Stomach smooth muscle (tissue), 2 donors: ENCODE measurements at regions not wholly inside any gene's neighbourhood (a gene's known extent, or its start where the extent isn't known, plus 50 kb on each side); places are given as distances from the start of the nearest gene placed in this dataset.

Experiments
- H3K27ac ChIP-seq: one replicate; pipeline ENCODE4 v1.7.0; 2013; ENCODE audit warnings: mild to moderate bottlenecking, low read length, inconsistent platforms
- H3K27me3 ChIP-seq, 2 donors: one replicate each; pipeline ENCODE4 v1.7.0; 2013; ENCODE audit warnings: low read length in 2 of 2; ENCODE audit not compliant: insufficient read depth in 2 of 2, control insufficient read depth in 1 of 2
- H3K36me3 ChIP-seq, 2 donors: one replicate each; pipeline ENCODE4 v1.7.0; 2013; ENCODE audit warnings: low read length in 2 of 2; ENCODE audit not compliant: control insufficient read depth in 2 of 2, insufficient read depth in 2 of 2
- H3K4me1 ChIP-seq: one replicate; pipeline ENCODE4 v1.7.0; 2013; ENCODE audit warnings: low read length; ENCODE audit not compliant: control insufficient read depth, insufficient read depth
- H3K4me3 ChIP-seq, 2 donors: one replicate each; pipeline ENCODE4 v1.7.0; 2013; ENCODE audit warnings: low read length in 2 of 2
- H3K9ac ChIP-seq, 2 donors: one replicate each; pipeline ENCODE4 v1.7.0; 2013; ENCODE audit warnings: low read length in 2 of 2, mild to moderate bottlenecking in 1 of 2
- H3K9me3 ChIP-seq, 2 donors: one replicate each; pipeline ENCODE4 v1.7.0; 2013; ENCODE audit warnings: low read length in 2 of 2; ENCODE audit not compliant: control insufficient read depth in 2 of 2
- donor health status: healthy.
- donor health status: Pancreatic carcinoma.

DNA sequence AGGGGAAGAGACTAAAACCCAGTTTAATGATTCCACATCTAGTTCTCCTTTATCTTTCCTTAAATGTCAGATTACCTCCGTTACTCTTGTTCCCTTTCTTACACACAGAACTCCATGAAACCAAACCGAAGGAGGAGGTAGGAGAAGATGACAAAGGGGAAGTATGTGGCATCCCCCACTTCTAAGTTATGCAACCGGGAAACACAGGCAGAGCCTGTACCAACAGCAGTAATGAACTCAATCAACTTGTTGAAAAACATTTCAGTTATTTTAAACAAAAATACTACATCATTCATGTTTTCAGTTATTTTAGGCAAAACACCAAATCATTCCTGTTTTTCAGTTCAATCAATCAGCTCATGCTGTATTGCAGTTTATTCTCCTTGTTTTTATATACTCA, 101.8 kb downstream of the PCSK1 start:
- Histone ChIP-seq H3K36me3 (no peaks in the 10 kb centered on the region), H3K4me1 (no peaks in the 10 kb centered on the region), H3K9ac (no peak overlapping the region), H3K9me3 (no peaks in the 10 kb centered on the region), H3K4me3 (no peak overlapping the region), H3K27ac (no peak overlapping the region), H3K27me3 (no peaks in the 10 kb centered on the region)

DNA sequence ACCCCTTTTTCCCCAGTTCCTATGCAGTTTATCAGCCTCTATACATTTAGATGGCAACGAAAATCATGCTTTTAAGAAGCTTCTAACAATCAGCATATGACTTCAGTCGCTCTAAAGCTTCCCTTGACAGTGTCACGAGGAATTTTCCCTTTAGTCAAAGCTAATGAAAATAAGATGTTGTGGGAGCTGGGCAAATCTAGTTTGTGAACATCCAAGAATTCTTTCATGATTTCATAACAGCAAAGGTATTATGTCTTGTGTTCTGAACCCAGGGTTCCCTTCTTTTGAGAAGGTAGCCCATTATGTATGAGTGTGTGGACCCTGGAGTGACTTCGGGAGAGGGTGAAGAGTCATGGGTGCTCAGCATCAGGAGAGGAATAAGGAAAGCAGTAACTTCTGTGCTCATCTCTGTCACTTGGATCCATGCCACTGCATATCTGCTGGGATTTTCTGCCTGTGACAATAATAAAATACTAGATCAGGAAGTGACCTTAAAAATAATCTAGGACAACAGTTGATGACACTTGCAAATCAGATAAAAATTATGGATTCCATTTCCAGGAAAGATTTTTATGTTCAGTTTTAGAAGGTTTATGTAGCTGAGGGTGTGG, 102.4 kb downstream of the PCSK1 start:
- H3K4me1 ChIP-seq, result no peaks in the 10 kb centered on the region
- H3K27ac ChIP-seq, result no peak overlapping the region

DNA sequence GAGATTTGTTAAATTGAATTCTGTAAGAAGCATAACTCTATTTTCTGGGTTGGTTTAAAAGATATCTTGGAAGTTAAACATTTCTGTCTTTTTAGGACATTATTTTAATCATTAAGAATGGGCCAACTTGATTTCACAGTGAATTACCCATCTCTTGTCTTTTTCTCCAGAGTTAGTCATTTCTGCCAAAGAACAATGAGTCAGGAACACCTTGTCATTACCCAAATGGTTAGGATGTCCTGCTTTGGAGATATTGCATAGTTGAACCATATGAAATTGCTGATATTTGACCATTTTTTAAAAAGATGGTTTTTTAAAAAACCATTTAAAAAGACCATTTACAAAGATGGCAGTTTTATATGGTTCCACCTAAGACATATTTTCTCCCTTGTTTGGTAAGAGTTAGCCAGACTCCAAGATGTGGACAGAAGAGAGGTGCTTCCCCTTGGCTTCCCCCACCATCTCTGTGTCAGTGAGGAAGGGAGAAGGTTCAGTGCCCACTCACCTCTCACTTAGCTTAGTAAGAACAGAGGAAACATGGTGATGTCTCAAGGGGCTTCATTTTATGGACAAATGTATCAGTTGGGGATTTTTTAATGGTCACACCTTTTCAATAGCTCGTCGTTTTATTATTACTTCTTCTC, 103.0 kb downstream of the PCSK1 start:
- Histone ChIP-seq H3K9ac (no peak overlapping the region), H3K27ac (no peak overlapping the region), H3K36me3 (no peaks in the 10 kb centered on the region), H3K4me3 (no peak overlapping the region), H3K4me1 (no peaks in the 10 kb centered on the region), H3K9me3 (no peaks in the 10 kb centered on the region), H3K27me3 (no peaks in the 10 kb centered on the region)

More for the DNA sequence above, 102.4 kb downstream of the PCSK1 start:
- Histone ChIP-seq H3K4me3 (no peak overlapping the region), H3K9ac (no peak overlapping the region), H3K9me3 (no peaks in the 10 kb centered on the region), H3K27me3 (no peaks in the 10 kb centered on the region), H3K36me3 (no peaks in the 10 kb centered on the region)

DNA sequence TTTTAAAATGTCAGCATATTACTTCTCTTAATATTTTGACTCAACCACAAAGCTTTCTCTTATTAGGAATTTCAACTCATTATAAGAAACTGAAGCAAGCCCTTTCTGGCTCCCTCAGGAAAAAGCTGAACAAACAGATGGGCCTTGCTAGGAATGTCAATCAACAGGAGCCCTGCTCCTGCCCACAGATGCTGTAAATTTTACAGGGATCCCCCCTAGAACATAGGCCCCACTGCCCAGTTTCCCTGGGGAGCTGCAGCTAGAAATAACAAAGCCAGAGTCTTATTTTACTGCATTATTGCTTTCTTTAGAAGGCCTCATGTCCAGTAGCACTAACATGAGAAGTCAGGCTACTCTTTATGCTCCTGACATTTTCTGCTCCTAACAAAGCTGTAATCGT, 103.8 kb downstream of the PCSK1 start:
- Histone ChIP-seq H3K27me3 (no peaks in the 10 kb centered on the region), H3K9ac (no peak overlapping the region), H3K9me3 (no peaks in the 10 kb centered on the region), H3K36me3 (no peaks in the 10 kb centered on the region), H3K4me3 (no peak overlapping the region), H3K4me1 (no peaks in the 10 kb centered on the region), H3K27ac (no peak overlapping the region)

DNA sequence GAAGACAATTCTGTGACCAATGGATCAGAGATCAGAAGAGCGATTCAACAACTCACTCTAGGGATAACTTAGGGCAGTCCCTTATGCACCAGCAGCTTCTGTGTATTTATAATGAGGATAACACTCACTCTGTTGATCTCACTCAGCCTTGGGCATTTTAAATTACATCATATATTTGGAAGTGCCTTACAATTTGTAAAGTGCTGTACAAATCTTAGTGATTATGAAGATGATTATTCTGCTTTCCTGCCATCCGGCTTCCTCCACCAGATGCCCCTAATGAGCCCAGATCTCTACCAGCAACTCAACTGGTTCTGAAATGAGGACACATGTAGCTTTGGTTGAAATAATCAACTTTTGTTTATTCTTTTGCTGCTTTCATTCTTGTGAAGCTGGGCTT, 105.3 kb downstream of the PCSK1 start:
- peaks cover 0 to 3% of the 10 kb centered on the region in 2 donors for H3K9me3 ChIP-seq
- H3K27me3 ChIP-seq, result no peaks in the 10 kb centered on the region
- no peak overlapping the region for H3K4me3 ChIP-seq
- H3K36me3 ChIP-seq, result no peaks in the 10 kb centered on the region
- no peaks in the 10 kb centered on the region for H3K4me1 ChIP-seq
- no peak overlapping the region for H3K9ac ChIP-seq
- H3K27ac ChIP-seq, result no peak overlapping the region

DNA sequence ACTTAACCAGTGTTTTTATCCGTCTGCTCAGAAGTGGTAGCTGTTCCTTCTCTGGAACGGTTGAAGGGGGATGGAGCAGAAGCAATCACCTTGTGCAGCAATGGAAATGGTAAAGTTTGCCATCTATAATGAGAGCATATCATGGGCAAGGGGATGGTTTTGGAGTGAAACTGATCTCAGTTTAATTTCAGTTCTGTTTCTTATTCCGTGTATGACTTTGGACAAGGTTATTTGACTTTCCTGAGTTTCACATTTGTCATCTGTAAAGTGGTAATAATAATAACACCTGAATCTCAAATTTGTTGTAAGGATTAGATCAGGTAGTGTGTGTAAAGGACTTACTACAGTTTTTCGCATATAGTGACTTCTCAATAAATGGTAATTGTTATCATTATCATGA, 106.1 kb downstream of the PCSK1 start:
- Histone ChIP-seq H3K27me3 (no peaks in the 10 kb centered on the region), H3K9ac (no peak overlapping the region), H3K27ac (no peak overlapping the region), H3K36me3 (no peaks in the 10 kb centered on the region), H3K9me3 (peaks cover 0 to 4% of the 10 kb centered on the region in 2 donors), H3K4me3 (no peak overlapping the region), H3K4me1 (no peaks in the 10 kb centered on the region)

DNA sequence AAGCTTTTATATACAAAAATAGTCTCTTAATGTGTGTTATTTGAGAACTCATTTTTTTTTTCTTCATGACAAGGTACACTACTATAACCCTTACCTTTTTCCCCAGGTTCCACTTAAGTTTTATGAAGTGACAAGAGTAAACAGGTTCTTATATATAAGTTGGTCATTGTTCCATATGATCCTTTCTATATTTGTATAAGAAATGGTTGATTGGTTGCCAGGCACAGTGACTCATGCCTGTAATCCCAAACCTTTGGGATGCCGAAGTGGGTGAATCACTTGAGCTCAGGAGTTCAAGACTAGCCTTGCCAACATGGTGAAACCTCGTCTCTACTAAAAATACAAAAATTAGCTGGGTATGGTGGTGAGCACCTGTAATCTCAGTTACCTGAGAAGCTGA, 108.3 kb downstream of the PCSK1 start:
- no peak overlapping the region for H3K4me3 ChIP-seq
- no peaks in the 10 kb centered on the region for H3K27me3 ChIP-seq
- peaks cover 0 to 4% of the 10 kb centered on the region in 2 donors for H3K9me3 ChIP-seq
- H3K9ac ChIP-seq, result no peak overlapping the region
- H3K4me1 ChIP-seq, result no peaks in the 10 kb centered on the region
- H3K36me3 ChIP-seq, result no peaks in the 10 kb centered on the region
- no peak overlapping the region for H3K27ac ChIP-seq

DNA sequence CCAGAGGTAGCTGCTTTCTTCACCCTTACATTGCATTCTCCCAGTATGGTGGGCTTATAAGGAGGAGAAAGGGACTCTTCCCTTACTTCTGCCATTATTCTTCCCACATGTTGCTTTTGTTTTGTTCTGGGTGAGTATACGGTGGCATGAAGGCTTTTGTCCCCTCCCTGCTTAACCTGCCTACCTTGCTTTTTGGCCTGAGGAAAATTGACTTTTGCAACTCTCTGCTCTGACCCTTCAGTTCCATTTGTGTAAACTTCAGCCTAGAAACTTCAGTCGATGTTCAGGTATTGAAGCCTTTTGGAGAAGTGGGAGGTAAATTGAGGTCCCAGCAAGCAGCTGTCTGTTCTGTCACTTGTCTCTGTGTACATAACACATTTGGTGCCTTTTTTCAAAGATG, 110.2 kb downstream of the PCSK1 start:
- no peaks in the 10 kb centered on the region for H3K27me3 ChIP-seq
- H3K4me3 ChIP-seq, result no peak overlapping the region
- no peak overlapping the region for H3K9ac ChIP-seq
- H3K27ac ChIP-seq, result no peak overlapping the region
- no peaks in the 10 kb centered on the region for H3K4me1 ChIP-seq
- H3K9me3 ChIP-seq, result peaks cover 0 to 4% of the 10 kb centered on the region in 2 donors
- no peaks in the 10 kb centered on the region for H3K36me3 ChIP-seq

DNA sequence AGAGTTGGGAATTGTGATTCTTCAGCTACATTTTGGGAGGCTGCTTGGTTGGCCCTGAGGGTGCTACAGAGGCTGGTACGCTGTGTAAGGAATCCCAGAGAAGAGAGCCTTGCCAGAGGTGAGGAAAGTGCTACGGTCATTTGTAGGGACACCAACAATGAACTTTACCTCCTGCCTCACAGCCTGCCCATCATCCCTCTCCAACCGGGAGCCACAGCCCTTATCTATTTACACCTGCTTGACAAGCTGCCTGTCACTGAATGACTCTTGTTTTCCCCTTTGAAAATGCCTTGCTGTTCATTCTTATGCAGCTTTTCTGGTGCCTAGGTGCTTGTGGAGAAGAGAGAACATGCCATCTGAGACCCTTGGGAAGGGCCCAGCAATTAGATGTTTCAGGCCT, 110.8 kb downstream of the PCSK1 start:
- H3K9me3 ChIP-seq, result peaks cover 0 to 4% of the 10 kb centered on the region in 2 donors
- no peak overlapping the region for H3K27ac ChIP-seq
- H3K4me3 ChIP-seq, result no peak overlapping the region
- no peak overlapping the region for H3K9ac ChIP-seq
- no peaks in the 10 kb centered on the region for H3K27me3 ChIP-seq
- no peaks in the 10 kb centered on the region for H3K4me1 ChIP-seq
- no peaks in the 10 kb centered on the region for H3K36me3 ChIP-seq

DNA sequence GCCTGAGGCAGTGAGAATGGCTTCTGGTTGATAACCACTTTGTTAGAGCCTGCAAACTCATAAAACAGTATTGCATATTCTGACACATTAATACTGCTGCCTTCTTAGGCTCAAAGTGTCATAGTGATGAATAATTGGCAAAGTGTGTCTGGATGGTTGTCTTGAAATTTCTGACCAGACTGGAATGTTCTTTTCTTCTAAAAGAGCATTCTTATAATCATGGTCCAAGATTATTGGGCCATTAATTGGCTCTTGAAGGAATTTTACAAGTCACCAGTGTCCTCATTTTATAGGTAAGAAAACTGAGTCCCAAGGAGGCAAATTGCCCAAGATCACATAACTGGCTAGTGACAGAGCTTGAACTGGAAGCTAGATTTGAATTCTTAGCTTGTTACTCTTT, 111.7 kb downstream of the PCSK1 start:
- Histone ChIP-seq H3K9ac (no peak overlapping the region), H3K27me3 (no peaks in the 10 kb centered on the region), H3K4me1 (no peaks in the 10 kb centered on the region), H3K27ac (no peak overlapping the region), H3K36me3 (no peaks in the 10 kb centered on the region), H3K9me3 (peaks cover 0 to 4% of the 10 kb centered on the region in 2 donors), H3K4me3 (no peak overlapping the region)

DNA sequence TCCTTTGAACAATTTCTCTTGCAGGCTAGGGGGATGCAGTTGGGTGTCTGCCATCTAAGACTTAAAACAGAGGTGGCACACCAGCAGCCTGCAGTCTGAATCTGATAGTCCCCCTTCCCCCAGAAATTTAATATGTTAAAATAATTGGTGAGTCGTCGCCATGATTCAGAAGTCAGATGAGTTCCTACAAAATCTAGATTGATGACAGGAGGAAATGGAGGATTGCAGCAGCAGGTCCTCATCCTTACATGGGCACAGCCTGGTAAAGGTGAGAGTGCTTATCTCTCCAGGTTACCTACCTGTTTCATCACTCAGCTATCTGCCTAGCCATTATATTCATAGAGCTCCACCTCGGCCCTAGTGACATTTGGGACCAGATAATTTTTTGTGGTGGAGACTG, 112.3 kb downstream of the PCSK1 start:
- Histone ChIP-seq H3K36me3 (no peaks in the 10 kb centered on the region), H3K4me3 (no peak overlapping the region), H3K27me3 (no peaks in the 10 kb centered on the region), H3K9me3 (peaks cover 0 to 4% of the 10 kb centered on the region in 2 donors), H3K9ac (no peak overlapping the region), H3K27ac (no peak overlapping the region), H3K4me1 (no peaks in the 10 kb centered on the region)
